Keratinocyte (primary cell): ENCODE measurements at regions not wholly inside any gene's neighbourhood (a gene's known extent, or its start where the extent isn't known, plus 50 kb on each side); places are given as distances from the start of the nearest gene placed in this dataset.

Experiments
- DNase-seq: peaks from one replicate; pipeline ENCODE4 v3.0.0-alpha.2; 2011; ENCODE audit warnings: low read depth, missing footprints, low spot score
- FAIRE-seq: peaks from 2 replicates; lab custom pipeline; 2011; peaks lifted over from hg19 to GRCh38; lab: Jason Lieb, UNC
- H2AFZ ChIP-seq: 2 replicates; pipeline ENCODE4 v1.6.0; 2012; ENCODE audit warnings: low read length, control low read depth, inconsistent platforms; ENCODE audit not compliant: control insufficient read depth
- H3K27ac ChIP-seq: 2 replicates; pipeline ENCODE4 v1.5.1; 2011; ENCODE audit warnings: low read length; ENCODE audit not compliant: control insufficient read depth, insufficient read depth
- H3K27me3 ChIP-seq: 3 replicates; pipeline ENCODE4 v1.6.0; 2011; ENCODE audit warnings: low read length; ENCODE audit not compliant: control insufficient read depth, insufficient read depth; ENCODE audit errors: extremely low read depth
- H3K36me3 ChIP-seq, 2 experiments: 2 replicates in 1 of 2; 3 replicates in 1 of 2; pipeline ENCODE4 v1.5.1; 2011; ENCODE audit warnings: low read length in 2 of 2, mild to moderate bottlenecking in 1 of 2; ENCODE audit not compliant: control insufficient read depth in 2 of 2, insufficient read depth in 2 of 2; ENCODE audit errors: extremely low read depth in 1 of 2
- H3K4me1 ChIP-seq: 3 replicates; pipeline ENCODE4 v1.5.1; 2011; ENCODE audit warnings: low read length; ENCODE audit not compliant: control insufficient read depth, insufficient read depth; ENCODE audit errors: extremely low read depth
- H3K4me2 ChIP-seq: 3 replicates; pipeline ENCODE4 v1.6.0; 2011; ENCODE audit warnings: low read depth, low read length; ENCODE audit not compliant: control insufficient read depth, insufficient read depth; ENCODE audit errors: extremely low read depth
- H3K4me3 ChIP-seq, 3 experiments: fragments of 200-600 bp in 1 of 3; sonication (generic) in 1 of 3; 2 replicates in 2 of 3; 3 replicates in 1 of 3; pipeline ENCODE4 v1.5.1; 2011 to 2016; ENCODE audit warnings: low read length in 3 of 3, mild to moderate bottlenecking in 3 of 3, control low read depth in 2 of 3, inconsistent platforms in 1 of 3, low read depth in 1 of 3, mixed read lengths in 1 of 3, mixed run types in 1 of 3, moderate library complexity in 1 of 3; ENCODE audit not compliant: control insufficient read depth in 2 of 3, insufficient read depth in 2 of 3; ENCODE audit errors: extremely low read depth in 1 of 3
- H3K79me2 ChIP-seq: 2 replicates; pipeline ENCODE4 v1.6.0; 2012; ENCODE audit warnings: low read length; ENCODE audit not compliant: control insufficient read depth, insufficient read depth
- H3K9ac ChIP-seq: 3 replicates; pipeline ENCODE4 v1.6.0; 2011; ENCODE audit warnings: low read length; ENCODE audit not compliant: control insufficient read depth, insufficient read depth; ENCODE audit errors: extremely low read depth
- H3K9me1 ChIP-seq: 3 replicates; pipeline ENCODE4 v1.6.0; 2011; ENCODE audit warnings: low read length; ENCODE audit not compliant: control insufficient read depth, insufficient read depth; ENCODE audit errors: extremely low read depth
- H3K9me3 ChIP-seq: 2 replicates; pipeline ENCODE4 v1.5.1; 2012; ENCODE audit warnings: low read depth, low read length; ENCODE audit not compliant: control insufficient read depth
- H4K20me1 ChIP-seq: 3 replicates; pipeline ENCODE4 v1.6.0; 2011; ENCODE audit warnings: low read length; ENCODE audit not compliant: control insufficient read depth, insufficient read depth; ENCODE audit errors: extremely low read depth
- EZH2 ChIP-seq: IDR thresholded peaks from one replicate; pipeline ENCODE4 v1.6.1; 2012; ENCODE audit warnings: inconsistent platforms, mild to moderate bottlenecking, low read length, moderate library complexity
- dilution Hi-C: fragments of 300-500 bp; cut with MboI; formaldehyde crosslinking; loops from one replicate; pipeline ENCODE4 v1.7.0; 2020; ENCODE audit warnings: low sequenced_read_pairs; ENCODE audit not compliant: extremely low pct_ligation_motif_present
- TF ChIP-seq, protein P1 (sequence below), 3 experiments: IDR thresholded peaks in 1 of 3; conservative IDR thresholded peaks in 1 of 3; optimal IDR thresholded peaks in 1 of 3; 2 replicates in 2 of 3; 3 replicates in 1 of 3; pipeline versions ENCODE3 to v1.5.1; 2011; ENCODE audit warnings: low read length in 3 of 3, mild to moderate bottlenecking in 3 of 3, moderate library complexity in 2 of 3, control low read depth in 1 of 3, inconsistent platforms in 1 of 3; ENCODE audit not compliant: insufficient read depth in 2 of 3; ENCODE audit errors: extremely low read depth in 1 of 3

DNA sequence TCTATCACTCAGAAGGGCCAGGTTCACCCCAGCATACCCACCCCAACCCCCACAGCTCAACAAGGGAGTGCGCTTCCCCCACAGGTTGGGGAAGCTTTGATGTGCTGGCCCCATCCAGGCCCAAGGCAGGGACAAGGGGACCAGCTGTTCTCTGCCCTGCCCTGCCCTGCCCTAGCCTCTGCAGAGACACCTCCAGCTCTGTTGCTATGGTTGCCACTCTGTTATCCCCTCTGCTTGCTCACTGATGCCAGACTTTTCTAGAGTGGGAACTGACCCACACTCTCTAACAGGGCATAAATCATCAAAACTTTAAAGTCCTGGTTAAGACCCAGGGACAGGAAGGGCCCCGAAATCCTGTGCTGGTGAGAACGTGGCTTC, 50.4 kb upstream of the ENPP7 start:
- H3K79me2 ChIP-seq = no peaks in the 10 kb centered on the region
- FAIRE-seq (no peak), DNase-seq (no peak)
- no peak overlapping the region for H3K4me2 ChIP-seq
- peaks cover 19% of the 10 kb centered on the region for H3K27me3 ChIP-seq
- no peaks in the 10 kb centered on the region for H3K36me3 ChIP-seq
- H2AFZ ChIP-seq = no peak overlapping the region
- dilution Hi-C loops = no loop called here
- no peaks in the 10 kb centered on the region for H3K4me1 ChIP-seq
- H3K9me1 ChIP-seq = no peaks in the 10 kb centered on the region
- no peaks in the 10 kb centered on the region for H3K9me3 ChIP-seq
- no peaks in the 10 kb centered on the region for H4K20me1 ChIP-seq
- H3K4me3 ChIP-seq = no peak overlapping the region
- H3K27ac ChIP-seq = no peak overlapping the region
- TF ChIP-seq, protein P1, sequence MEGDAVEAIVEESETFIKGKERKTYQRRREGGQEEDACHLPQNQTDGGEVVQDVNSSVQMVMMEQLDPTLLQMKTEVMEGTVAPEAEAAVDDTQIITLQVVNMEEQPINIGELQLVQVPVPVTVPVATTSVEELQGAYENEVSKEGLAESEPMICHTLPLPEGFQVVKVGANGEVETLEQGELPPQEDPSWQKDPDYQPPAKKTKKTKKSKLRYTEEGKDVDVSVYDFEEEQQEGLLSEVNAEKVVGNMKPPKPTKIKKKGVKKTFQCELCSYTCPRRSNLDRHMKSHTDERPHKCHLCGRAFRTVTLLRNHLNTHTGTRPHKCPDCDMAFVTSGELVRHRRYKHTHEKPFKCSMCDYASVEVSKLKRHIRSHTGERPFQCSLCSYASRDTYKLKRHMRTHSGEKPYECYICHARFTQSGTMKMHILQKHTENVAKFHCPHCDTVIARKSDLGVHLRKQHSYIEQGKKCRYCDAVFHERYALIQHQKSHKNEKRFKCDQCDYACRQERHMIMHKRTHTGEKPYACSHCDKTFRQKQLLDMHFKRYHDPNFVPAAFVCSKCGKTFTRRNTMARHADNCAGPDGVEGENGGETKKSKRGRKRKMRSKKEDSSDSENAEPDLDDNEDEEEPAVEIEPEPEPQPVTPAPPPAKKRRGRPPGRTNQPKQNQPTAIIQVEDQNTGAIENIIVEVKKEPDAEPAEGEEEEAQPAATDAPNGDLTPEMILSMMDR (optimal IDR thresholded peaks at IDR 0.05 in 1 of 3, IDR thresholded peaks at IDR 0.05 in 1 of 3, conservative IDR thresholded peaks at IDR 0.05 in 1 of 3; ENCODE audit: extremely low read depth in 1 of 3, insufficient read depth in 2 of 3, low read length in 3 of 3) = no peak
- no peak for TF ChIP-seq EZH2
- no peak overlapping the region for H3K9ac ChIP-seq

DNA sequence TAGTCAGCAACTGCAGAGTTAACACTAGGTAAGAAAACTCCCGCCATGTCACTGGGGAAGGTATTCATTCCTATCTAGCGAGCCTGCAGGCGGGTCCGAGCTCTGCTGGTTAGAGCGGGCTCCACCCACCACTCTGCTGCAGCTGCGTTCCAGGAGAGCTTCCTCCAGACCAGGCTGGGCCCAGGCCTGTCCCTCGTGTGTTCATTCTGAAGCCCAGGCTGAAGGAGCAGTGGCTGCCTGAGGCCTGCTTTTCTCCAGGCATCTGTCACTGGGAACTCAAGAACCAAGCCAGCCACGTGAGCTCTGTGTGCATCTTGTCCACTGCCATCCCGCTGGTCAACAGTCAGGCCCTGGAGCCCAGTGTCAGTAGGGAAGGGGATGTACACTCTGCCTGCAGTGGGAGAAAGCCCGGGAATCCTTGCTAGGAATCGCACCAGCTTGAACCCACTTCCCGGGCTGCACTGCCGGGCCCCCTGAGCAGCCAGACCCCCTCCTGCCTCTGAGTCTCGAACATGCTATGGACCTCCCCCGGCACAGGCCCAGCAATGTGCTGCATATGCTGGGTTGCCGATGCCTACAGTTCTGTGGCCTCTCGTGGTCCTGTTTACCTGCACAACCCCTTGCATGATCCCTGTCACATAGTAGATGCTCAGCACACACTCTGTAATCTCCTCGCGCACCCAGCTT, 51.0 kb upstream of the ENPP7 start:
- H3K4me2 ChIP-seq = no peak overlapping the region
- H3K4me3 ChIP-seq = no peak overlapping the region
- H3K36me3 ChIP-seq = no peaks in the 10 kb centered on the region
- DNase-seq (no peak), FAIRE-seq (no peak)
- no peak overlapping the region for H2AFZ ChIP-seq
- H3K27ac ChIP-seq = no peak overlapping the region
- no peak overlapping the region for H3K9ac ChIP-seq
- H3K27me3 ChIP-seq = peaks cover 19% of the 10 kb centered on the region
- dilution Hi-C loops = no loop called here
- no peaks in the 10 kb centered on the region for H4K20me1 ChIP-seq
- H3K9me3 ChIP-seq = no peaks in the 10 kb centered on the region
- no peaks in the 10 kb centered on the region for H3K9me1 ChIP-seq
- no peaks in the 10 kb centered on the region for H3K4me1 ChIP-seq
- H3K79me2 ChIP-seq = no peaks in the 10 kb centered on the region
- TF ChIP-seq EZH2 = no peak
- TF ChIP-seq, protein P1 (optimal IDR thresholded peaks at IDR 0.05 in 1 of 3, IDR thresholded peaks at IDR 0.05 in 1 of 3, conservative IDR thresholded peaks at IDR 0.05 in 1 of 3; ENCODE audit: extremely low read depth in 1 of 3, insufficient read depth in 2 of 3, low read length in 3 of 3) = no peak
